Kidney tubule cell (primary cell): ENCODE measurements at regions not wholly inside any gene's neighbourhood (a gene's known extent, or its start where the extent isn't known, plus 50 kb on each side); places are given as distances from the start of the nearest gene placed in this dataset.
"Not testable (repeated sequence)": the region's sequence is repeated elsewhere in the genome, so short reads cannot be mapped to it uniquely, and the experiment has no call there.

Experiments
- DNase-seq: peaks from one replicate; pipeline ENCODE4 v3.0.0-alpha.2; 2018; ENCODE audit warnings: low spot score

DNA sequence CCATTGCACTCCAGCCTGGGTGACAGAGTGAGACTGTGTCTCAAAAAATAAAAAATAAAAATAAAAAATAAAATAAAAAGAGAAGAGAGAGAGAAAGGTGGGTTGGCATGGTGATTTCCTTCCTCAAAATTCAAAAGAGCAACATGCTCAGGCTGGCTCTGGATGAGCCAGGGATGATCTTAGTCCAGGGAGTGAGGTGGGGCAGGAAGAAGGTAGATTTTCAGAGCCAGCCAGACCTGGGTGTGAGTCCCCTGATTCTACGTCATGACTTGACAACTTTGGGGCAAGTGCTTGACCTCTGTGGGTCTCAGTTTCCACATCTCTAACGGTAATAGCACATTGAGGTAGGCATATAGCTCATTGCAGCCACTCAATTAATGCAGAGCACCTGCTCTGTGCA lies 109.4 kb upstream of the CTBP2 start:
- DNase-seq = no peak

DNA sequence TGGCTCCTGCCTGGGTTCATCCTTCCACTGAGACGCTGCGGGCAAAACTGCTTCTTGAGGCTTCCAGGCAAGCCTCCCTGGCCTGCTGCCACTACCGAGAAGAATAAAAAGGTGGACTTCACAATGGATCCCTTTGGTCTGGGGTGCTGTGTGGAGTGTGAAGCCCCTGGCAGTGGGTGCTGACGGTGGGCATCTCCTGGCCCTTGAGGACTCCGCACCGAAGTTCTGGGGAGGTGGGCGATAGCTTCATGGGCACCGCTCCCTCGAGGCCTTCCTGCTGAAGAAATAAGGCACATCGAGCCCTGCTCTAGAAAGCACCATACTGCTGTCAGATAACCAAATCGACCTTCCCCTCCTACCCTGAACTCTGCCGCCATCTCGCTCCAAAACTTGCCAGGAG lies 106.6 kb upstream of the CTBP2 start:
- no peak for DNase-seq

DNA sequence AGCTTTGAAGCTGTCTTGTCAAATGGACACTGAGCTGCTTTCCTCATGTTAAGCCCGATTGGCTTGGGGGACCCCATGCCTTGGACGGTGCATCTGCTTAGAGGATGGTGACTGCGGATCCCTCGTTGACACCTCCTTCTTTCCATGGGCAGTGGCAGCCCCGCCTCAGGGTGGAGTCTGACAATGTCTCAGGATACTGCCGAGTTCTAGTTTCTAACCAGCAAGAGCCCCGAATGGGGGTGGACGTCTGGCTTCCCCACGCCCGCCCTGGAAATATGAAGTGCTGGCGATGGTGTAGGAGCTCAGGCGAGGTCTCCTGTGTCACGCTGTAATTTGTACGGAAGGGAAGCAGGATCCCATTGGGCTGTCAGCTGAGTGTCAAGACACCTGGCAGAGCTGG lies 106.2 kb upstream of the CTBP2 start:
- no peak for DNase-seq

- DNase-seq = no peak
Observed at GRCh38 chr10:125265579-125265955, 105.2 kb upstream of the CTBP2 start.

DNA sequence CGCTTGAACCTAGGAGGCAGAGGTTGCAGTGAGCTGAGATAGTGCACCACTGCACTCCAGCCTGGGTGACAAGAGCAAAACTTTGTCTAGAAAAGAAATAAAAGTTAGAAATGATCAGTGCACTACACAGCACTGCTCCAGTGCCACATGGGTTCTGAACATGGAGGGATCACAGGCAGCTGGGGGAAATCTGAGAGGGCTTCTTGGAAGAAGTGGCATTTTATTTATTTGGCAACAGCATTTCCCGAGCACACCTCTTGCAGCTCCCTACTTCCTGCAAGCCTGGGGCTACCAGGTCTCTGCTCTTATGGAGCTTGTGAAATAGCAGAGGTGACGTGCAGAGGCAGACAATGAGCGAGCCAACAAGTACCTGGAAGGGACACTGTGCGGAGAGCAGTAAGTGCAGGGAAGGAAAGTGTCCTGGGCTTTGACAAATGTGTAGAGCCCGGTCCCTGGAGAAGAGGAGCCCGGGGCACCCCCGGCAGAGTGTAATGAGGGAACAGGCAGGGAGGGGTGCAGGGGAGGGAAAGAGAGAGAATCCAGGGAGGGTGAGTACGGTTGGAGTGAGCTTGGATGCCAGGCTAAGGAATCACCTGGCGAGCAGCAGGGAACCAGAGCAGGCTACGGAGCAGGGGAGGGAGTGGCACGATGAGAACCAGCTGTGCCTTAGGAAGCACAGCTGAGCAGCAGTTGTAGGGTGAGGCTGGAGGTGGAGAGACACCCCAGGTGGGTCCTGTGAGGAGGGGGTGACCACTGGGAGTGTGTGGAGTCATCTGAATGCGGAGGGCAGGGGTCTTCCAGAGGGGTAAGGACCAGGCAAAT lies 104.6 kb upstream of the CTBP2 start:
- DNase-seq = peak; percentile 12

DNA sequence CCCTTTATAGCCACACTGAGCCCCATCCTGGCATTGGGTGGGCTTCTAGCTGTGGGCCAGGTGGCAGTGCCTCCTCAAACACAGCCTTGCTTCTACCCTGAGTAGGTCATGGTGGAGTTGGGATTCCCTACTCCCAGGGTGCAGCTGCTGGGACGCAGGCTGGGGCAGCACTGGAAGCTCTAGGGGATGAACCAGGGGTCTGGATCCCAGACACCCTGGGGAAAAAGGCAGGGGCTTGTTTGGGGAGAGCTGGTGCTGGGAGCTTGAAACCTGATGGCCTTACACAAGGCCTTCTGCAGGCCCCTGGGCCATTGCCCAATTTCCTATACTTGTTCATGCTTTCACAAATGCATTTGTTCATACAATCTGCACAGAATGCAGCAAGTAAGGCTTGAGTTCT lies 103.7 kb upstream of the CTBP2 start:
- no peak for DNase-seq

- peak; percentile 89 for DNase-seq
Observed at GRCh38 chr10:125263551-125263950, 103.2 kb upstream of the CTBP2 start.

DNA sequence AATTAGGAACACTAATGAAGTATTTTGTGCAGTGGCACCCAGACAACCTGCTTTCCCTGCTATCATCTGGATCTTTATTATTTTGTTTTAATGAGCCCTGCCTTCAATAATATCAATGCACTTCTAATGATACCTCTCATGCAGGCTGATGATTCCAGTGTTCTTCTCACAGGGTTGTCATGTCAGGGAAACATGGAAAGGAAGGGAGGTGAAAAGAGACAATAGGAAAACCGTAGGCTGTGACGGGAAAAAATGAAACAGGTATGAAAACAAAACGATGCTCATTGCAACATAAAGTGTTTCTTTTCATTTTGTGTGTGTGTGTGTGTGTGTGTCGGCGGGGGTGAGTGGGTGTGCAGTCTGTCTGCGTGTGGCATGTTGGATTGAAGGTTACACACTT lies 102.6 kb upstream of the CTBP2 start:
- no peak for DNase-seq

DNA sequence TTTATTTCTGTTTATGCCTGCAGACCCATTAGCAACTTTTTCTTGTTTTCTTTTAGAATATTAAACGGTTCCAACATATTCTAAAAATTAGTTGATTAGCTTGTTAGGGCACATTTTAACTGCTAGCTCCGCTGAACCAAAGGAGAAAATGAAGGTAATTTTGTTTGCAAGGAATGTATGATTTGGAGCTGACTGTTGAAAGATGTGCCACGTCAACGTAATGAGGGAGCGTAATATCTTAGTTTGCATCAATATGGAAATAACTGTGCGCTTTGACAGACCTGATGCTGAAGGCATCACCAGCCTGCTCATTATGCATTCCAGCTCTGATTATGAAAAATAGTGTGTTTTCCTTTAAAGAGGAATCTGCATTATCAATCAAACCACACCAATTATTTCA lies 102.0 kb upstream of the CTBP2 start:
- no peak for DNase-seq

- no peak for DNase-seq
Observed at GRCh38 chr10:125261491-125262186, 101.3 kb upstream of the CTBP2 start.

- no peak for DNase-seq
Observed at GRCh38 chr10:125260260-125260659, 99.9 kb upstream of the CTBP2 start.

GRCh38 chr10:125259651-125260050 lies 99.3 kb upstream of the CTBP2 start:
- no peak for DNase-seq

DNA sequence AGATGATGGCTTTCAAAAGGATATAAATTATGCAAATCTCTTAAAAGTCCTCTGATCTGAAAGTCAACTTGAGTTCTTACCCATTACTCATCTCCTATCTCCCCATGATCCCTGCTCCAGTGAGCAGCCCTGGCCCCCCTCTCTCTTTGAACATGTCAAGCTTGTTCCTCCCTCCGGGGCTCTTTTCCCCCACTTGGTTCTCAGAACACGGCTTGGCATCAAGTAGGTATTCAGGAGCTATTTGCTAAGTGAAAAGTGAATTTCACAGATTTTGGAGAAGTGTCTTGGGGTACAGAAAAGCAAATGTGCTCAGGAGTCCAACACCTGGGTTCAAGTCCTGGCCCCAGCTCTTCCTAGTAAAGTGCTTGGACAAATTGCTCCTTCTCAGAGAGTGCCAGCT lies 98.3 kb upstream of the CTBP2 start:
- DNase-seq = no peak

- no peak for DNase-seq
Observed at GRCh38 chr10:125257521-125258108, 97.3 kb upstream of the CTBP2 start.

DNA sequence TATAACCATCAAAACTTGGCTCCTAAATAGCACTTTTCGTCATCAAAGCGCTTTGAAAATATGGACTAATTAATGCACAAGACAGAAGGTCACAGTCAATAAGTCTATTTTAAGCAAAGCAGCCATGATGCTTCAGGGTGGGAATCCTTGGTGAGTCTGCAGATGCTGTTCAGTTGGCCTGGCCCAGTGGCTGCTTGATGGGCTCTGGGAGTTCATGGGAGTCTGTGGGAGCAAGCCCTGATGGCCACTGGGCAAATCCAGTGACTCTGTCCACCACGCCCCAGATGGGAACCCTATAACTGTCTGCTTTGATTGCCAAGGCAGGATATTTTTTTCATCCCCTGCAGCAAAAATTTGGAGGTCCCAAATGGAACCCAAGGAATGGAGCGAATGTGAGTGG lies 95.7 kb upstream of the CTBP2 start:
- no peak for DNase-seq

DNA sequence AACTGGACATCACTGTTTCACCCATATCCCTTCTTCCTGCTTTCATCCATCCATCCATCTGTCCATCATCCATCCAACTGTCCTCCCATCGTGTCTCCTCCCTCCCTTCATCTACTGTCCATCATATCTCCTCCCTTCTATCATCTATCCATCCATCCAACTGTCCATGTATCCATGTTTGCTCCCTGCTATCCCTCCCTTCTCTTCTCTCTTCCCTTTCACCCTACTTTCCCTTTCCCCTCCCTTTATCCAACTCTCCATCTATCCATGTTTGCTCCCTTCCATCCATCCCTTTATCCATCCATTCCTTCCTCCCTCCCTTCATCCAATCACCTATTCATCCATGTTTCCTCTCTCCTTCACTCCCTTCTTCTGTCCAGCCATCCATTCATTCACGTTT lies 92.6 kb upstream of the CTBP2 start:
- no peak for DNase-seq

GRCh38 chr10:125250834-125251233 lies 90.5 kb upstream of the CTBP2 start:
- DNase-seq = not testable (repeated sequence)

DNA sequence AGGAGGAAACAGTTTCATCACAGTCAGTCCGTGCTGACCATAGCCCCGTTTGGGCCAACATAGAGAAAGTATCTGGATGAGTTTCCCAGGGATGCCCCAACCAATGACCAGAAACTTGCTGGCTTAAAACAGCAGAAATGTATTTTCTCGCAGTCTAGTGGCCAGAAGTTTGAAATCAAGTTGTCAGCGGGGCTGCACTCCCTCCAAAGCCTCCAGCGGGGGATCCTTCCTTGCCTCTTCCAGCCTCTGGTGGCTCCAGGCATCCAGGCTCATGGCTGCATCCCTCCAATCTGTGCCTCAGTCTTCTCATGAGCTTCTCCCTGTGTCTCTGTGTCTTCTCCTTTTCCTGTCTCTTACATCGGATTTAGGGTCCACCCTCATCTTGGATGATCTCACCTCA lies 89.6 kb upstream of the CTBP2 start:
- DNase-seq = no peak

GRCh38 chr10:125248489-125248888 lies 88.1 kb upstream of the CTBP2 start:
- DNase-seq = no peak

DNA sequence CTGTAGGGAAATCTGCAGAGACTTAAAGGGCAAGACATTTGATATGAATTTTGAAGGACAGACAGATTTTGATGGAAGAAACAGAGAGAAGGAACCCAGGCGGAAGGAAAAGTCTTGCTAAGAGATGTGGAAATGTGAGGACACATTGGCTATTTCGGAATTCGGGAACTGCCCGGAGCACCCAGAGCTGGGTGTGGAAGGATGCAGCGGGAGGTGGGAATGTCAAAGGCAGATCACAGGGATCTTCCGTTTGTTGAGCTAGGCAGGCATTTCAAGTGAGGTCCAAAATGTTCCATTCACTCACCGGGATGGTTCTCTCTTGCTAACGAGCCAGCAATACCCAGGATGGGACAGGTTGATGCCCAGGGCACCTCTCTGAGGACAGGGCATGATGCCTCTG lies 87.2 kb upstream of the CTBP2 start:
- DNase-seq = no peak

DNA sequence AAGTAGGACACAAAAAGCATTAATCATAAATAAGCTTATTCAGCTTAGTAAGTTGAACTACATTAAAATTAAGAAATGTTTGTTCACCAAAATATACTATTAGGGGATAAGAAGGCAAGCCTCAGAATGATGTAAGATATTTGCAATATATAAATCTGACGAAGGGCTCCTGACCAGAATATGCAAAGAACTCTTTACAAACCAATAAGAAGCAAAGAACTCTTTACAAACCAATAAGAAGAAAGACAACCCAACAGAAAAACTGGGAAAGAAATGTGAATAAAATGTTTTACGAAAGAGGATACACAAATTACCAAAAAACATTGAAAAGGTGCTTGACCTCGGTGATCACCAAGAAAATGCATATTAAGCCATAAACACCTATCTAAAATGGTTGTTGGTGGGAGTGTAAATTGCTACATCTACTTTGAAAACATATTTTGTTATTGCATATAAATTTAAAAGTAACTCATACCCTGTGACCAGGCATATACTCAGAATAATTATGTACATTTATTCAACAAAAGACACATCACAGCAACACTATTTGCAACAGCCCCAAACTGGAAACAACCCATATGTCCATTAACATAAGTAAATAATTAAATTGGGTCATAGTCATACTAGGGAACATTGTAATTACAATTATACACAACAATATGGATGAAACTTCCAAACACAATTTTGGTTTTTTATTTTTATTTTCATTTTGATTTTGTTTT lies 83.3 kb upstream of the CTBP2 start:
- no peak for DNase-seq

- no peak for DNase-seq
Observed at GRCh38 chr10:125238682-125239081, 78.3 kb upstream of the CTBP2 start.

DNA sequence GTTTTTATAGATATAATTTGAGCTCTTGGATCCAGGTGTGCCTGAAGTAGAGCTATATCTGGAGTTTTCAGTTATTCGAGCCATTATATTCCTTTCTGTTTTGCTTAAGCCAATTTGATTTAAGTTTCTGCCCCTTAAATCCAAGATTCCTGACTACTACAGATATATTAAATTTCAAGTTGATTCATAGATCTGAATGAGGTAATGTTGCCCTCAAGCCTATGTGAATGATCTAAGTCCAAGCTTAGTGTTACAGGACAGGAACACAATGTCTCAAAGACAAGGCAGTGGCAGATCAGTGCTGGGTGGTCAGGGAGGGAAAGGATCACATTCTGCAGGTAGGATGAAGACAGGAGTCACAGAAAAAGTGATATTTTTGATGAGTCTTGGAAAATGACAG lies 75.7 kb upstream of the CTBP2 start:
- DNase-seq = no peak
